Uterus (tissue), 2 donors: ENCODE measurements at regions not wholly inside any gene's neighbourhood (a gene's known extent, or its start where the extent isn't known, plus 50 kb on each side); places are given as distances from the start of the nearest gene placed in this dataset.

Experiments used
- POLR2A ChIP-seq, 2 donors: fragments of 450-650 bp; IDR thresholded peaks; one replicate each; pipeline ENCODE4 v1.6.1; 2016; ENCODE audit warnings: antibody characterized with exemption in 2 of 2, mild to moderate bottlenecking in 1 of 2, moderate library complexity in 1 of 2
- TF ChIP-seq, protein P1 (sequence below), 4 experiments: fragments of 200-600 bp in 2 of 4; fragments of 450-650 bp in 2 of 4; sonication (generic) in 2 of 4; IDR thresholded peaks; one replicate each; pipeline ENCODE4 v1.5.1; 2016 to 2019; ENCODE audit warnings: antibody characterized with exemption in 4 of 4, mild to moderate bottlenecking in 2 of 4, moderate library complexity in 1 of 4

- TF ChIP-seq, protein P1, sequence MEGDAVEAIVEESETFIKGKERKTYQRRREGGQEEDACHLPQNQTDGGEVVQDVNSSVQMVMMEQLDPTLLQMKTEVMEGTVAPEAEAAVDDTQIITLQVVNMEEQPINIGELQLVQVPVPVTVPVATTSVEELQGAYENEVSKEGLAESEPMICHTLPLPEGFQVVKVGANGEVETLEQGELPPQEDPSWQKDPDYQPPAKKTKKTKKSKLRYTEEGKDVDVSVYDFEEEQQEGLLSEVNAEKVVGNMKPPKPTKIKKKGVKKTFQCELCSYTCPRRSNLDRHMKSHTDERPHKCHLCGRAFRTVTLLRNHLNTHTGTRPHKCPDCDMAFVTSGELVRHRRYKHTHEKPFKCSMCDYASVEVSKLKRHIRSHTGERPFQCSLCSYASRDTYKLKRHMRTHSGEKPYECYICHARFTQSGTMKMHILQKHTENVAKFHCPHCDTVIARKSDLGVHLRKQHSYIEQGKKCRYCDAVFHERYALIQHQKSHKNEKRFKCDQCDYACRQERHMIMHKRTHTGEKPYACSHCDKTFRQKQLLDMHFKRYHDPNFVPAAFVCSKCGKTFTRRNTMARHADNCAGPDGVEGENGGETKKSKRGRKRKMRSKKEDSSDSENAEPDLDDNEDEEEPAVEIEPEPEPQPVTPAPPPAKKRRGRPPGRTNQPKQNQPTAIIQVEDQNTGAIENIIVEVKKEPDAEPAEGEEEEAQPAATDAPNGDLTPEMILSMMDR (IDR thresholded peaks at IDR 0.05) = no peak
- no peak for TF ChIP-seq POLR2A (IDR thresholded peaks at IDR 0.05)
These were observed 347.3 kb downstream of the MFSD1 start for GRCh38 chr3:159149131-159149530.
